ENCODE measurements at regions not wholly inside any gene's neighbourhood (a gene's known extent, or its start where the extent isn't known, plus 50 kb on each side); places are given as distances from the start of the nearest gene placed in this dataset.

GRCh38 chr7:67907792-67908191, 911.2 kb downstream of the TYW1 start:
- no peak for TF ChIP-seq RXRA (IDR thresholded peaks at IDR 0.05)
- no peak for TF ChIP-seq GABPA (IDR thresholded peaks at IDR 0.05 in 1 of 2, conservative IDR thresholded peaks at IDR 0.05 in 1 of 2)
- no peak for TF ChIP-seq SP1 (IDR thresholded peaks at IDR 0.05)
- TF ChIP-seq RAD21 (IDR thresholded peaks at IDR 0.05) = no peak
- no peak for TF ChIP-seq HNF4G (IDR thresholded peaks at IDR 0.05)
- TF ChIP-seq ATF3 (IDR thresholded peaks at IDR 0.05) = no peak
- no peak for TF ChIP-seq TAF1 (conservative IDR thresholded peaks at IDR 0.05)
- no peak for TF ChIP-seq REST (IDR thresholded peaks at IDR 0.05)
- TF ChIP-seq ZBTB33 (IDR thresholded peaks at IDR 0.05) = no peak
- no peak for TF ChIP-seq FOXA2 (IDR thresholded peaks at IDR 0.05)
- 85% methylated on average over 5 of the region's 5 CpGs for WGBS
- Histone ChIP-seq H3K27me3 (ENCODE audit: control insufficient read depth in 4 of 4, insufficient read depth in 4 of 4, low read length in 3 of 4) (no peaks in the 10 kb centered on the region), H3K9ac (ENCODE audit: low read depth in 1 of 2, low read length in 2 of 2) (no peak overlapping the region), H3K36me3 (ENCODE audit: control insufficient read depth in 4 of 4, insufficient read depth in 3 of 4, low read depth in 1 of 4, low read length in 3 of 4) (no peaks in the 10 kb centered on the region), H3K4me3 (ENCODE audit: low read depth in 1 of 3, low read length in 3 of 3) (no peak overlapping the region), H3K9me3 (ENCODE audit: control insufficient read depth in 4 of 4, low read length in 3 of 4) (no peaks in the 10 kb centered on the region), H3K27ac (ENCODE audit: low read depth in 1 of 2, low read length in 2 of 2) (no peak overlapping the region), H3K4me1 (ENCODE audit: control insufficient read depth in 4 of 4, insufficient read depth in 4 of 4, low read length in 3 of 4) (no peaks in the 10 kb centered on the region)
- no peak for DNase-seq (ENCODE audit: low spot score)

GRCh38 chr7:67912437-67912836, 915.8 kb downstream of the TYW1 start:
- WGBS = 77% methylated on average over 2 of the region's 2 CpGs
- Histone ChIP-seq H3K27me3 (ENCODE audit: control insufficient read depth in 4 of 4, insufficient read depth in 4 of 4, low read length in 3 of 4) (no peaks in the 10 kb centered on the region), H3K27ac (ENCODE audit: low read depth in 1 of 2, low read length in 2 of 2) (no peak overlapping the region), H3K4me1 (ENCODE audit: control insufficient read depth in 4 of 4, insufficient read depth in 4 of 4, low read length in 3 of 4) (no peaks in the 10 kb centered on the region), H3K4me3 (ENCODE audit: low read depth in 1 of 3, low read length in 3 of 3) (no peak overlapping the region), H3K9me3 (ENCODE audit: control insufficient read depth in 4 of 4, low read length in 3 of 4) (no peaks in the 10 kb centered on the region), H3K36me3 (ENCODE audit: control insufficient read depth in 4 of 4, insufficient read depth in 3 of 4, low read depth in 1 of 4, low read length in 3 of 4) (no peaks in the 10 kb centered on the region), H3K9ac (ENCODE audit: low read depth in 1 of 2, low read length in 2 of 2) (no peak overlapping the region)
- no peak for DNase-seq (ENCODE audit: low spot score)
- TF ChIP-seq ATF3 (IDR thresholded peaks at IDR 0.05) (no peak), MAX (IDR thresholded peaks at IDR 0.05) (no peak), SP1 (IDR thresholded peaks at IDR 0.05) (no peak), NR2F2 (IDR thresholded peaks at IDR 0.05) (no peak), RXRA (IDR thresholded peaks at IDR 0.05) (no peak), RAD21 (IDR thresholded peaks at IDR 0.05) (no peak), HNF4G (IDR thresholded peaks at IDR 0.05) (no peak), YY1 (IDR thresholded peaks at IDR 0.05) (no peak), HNF4A (conservative IDR thresholded peaks at IDR 0.05) (no peak), EGR1 (IDR thresholded peaks at IDR 0.05; ENCODE audit: low read depth in 2 of 2) (no peak), FOXA1 (IDR thresholded peaks at IDR 0.05) (no peak), JUND (IDR thresholded peaks at IDR 0.05) (no peak), GABPA (IDR thresholded peaks at IDR 0.05 in 1 of 2, conservative IDR thresholded peaks at IDR 0.05 in 1 of 2) (no peak)
